Lung (tissue), 11 donors: ENCODE measurements at regions not wholly inside any gene's neighbourhood (a gene's known extent, or its start where the extent isn't known, plus 50 kb on each side); places are given as distances from the start of the nearest gene placed in this dataset.
A peak's percentile ranks its signal among the peaks of the same experiment; 100 is the strongest.
"Not testable (repeated sequence)": the region's sequence is repeated elsewhere in the genome, so short reads cannot be mapped to it uniquely, and the experiment has no call there.

Source experiments
- ATAC-seq: fragments of 200-7000 bp; cut with Tn5 transposase; one replicate; pipeline ENCODE4 v1.9.1; 2020; ENCODE audit warnings: moderate number of reproducible peaks; ENCODE audit not compliant: insufficient read depth, low FRiP score
- DNase-seq, 3 donors: peaks; one replicate each; pipeline ENCODE4 v3.0.0-alpha.2; 2013 to 2017
- H3K27ac ChIP-seq, 2 donors: one replicate each; pipeline ENCODE4 v1.5.1; 2013; ENCODE audit warnings: mild to moderate bottlenecking in 2 of 2, moderate library complexity in 2 of 2, control low read depth in 1 of 2, inconsistent platforms in 1 of 2, low read depth in 1 of 2, low read length in 1 of 2
- H3K27me3 ChIP-seq, 3 donors: one replicate each; pipeline ENCODE4 v1.5.1; 2013; ENCODE audit warnings: low read length in 2 of 3; ENCODE audit not compliant: control insufficient read depth in 3 of 3, insufficient read depth in 3 of 3
- H3K36me3 ChIP-seq, 4 donors: one replicate each; pipeline ENCODE4 v1.5.1; 2013; ENCODE audit warnings: low read length in 4 of 4, mild to moderate bottlenecking in 1 of 4, moderate library complexity in 1 of 4; ENCODE audit not compliant: control insufficient read depth in 4 of 4, insufficient read depth in 4 of 4
- H3K4me1 ChIP-seq, 5 donors: one replicate each; pipeline ENCODE4 v1.5.1; 2013; ENCODE audit warnings: low read length in 5 of 5, mild to moderate bottlenecking in 2 of 5, moderate library complexity in 1 of 5; ENCODE audit not compliant: control insufficient read depth in 5 of 5, insufficient read depth in 5 of 5
- H3K4me3 ChIP-seq: one replicate; pipeline ENCODE4 v1.5.1; 2013; ENCODE audit warnings: mild to moderate bottlenecking, control low read depth, moderate library complexity
- H3K9ac ChIP-seq, 2 donors: one replicate each; pipeline ENCODE4 v1.5.1; 2013; ENCODE audit warnings: low read length in 2 of 2, control low read depth in 1 of 2; ENCODE audit not compliant: insufficient read depth in 1 of 2
- H3K9me3 ChIP-seq, 4 donors: one replicate each; pipeline ENCODE4 v1.5.1; 2013; ENCODE audit warnings: low read length in 3 of 4, mild to moderate bottlenecking in 1 of 4, moderate library complexity in 1 of 4; ENCODE audit not compliant: control insufficient read depth in 4 of 4, insufficient read depth in 3 of 4
- CTCF ChIP-seq: IDR thresholded peaks from 2 replicates; pipeline ENCODE4 v1.5.1; 2012; ENCODE audit warnings: mild to moderate bottlenecking; ENCODE audit errors: control extremely low read depth, extremely low read depth
- WGBS, 2 donors: extraction: QIAGEN DNeasy Blood & Tissue Kit; methylation state at CpG; one replicate each; pipeline ENCODE4 v1.1.7; 2013; 5-methylcytosine and 5-hydroxymethylcytosine counted together
- donor health status: control.
- donor health status: control.
- donor health status: Bipolar disorder and iron deficiency.
- donor health status: healthy.
- donor health status: DM: yes; HTN: yes; CAD: no.

GRCh38 chr4:23969635-23970145 is 79.8 kb upstream of the PPARGC1A start:
- Histone ChIP-seq H3K27me3 (no peaks in the 10 kb centered on the region), H3K9ac (no peak overlapping the region), H3K27ac (no peak overlapping the region), H3K36me3 (no peaks in the 10 kb centered on the region), H3K4me1 (peaks cover 0 to 48% (median 11%) of the 10 kb centered on the region in 5 donors), H3K9me3 (no peaks in the 10 kb centered on the region), H3K4me3 (no peak overlapping the region)
- ATAC-seq: no peak
- no peak for TF ChIP-seq CTCF
- DNase-seq: peak in 2 of 3 donors; percentile 47 to 52
- 47 to 53% methylated on average over 4 of the region's 4 CpGs for WGBS, 2 donors

GRCh38 chr4:23967281-23967680 is 77.4 kb upstream of the PPARGC1A start:
- DNase-seq (no peak), ATAC-seq (no peak)
- no peak overlapping the region for H3K9ac ChIP-seq
- H3K36me3 ChIP-seq: no peaks in the 10 kb centered on the region
- no peak overlapping the region for H3K4me3 ChIP-seq
- H3K4me1 ChIP-seq: peaks cover 0 to 27% (median 5%) of the 10 kb centered on the region in 5 donors
- no peaks in the 10 kb centered on the region for H3K27me3 ChIP-seq
- WGBS, 2 donors: 94% methylated on average over 10 of the region's 10 CpGs
- H3K27ac ChIP-seq: no peak overlapping the region
- no peak for TF ChIP-seq CTCF
- no peaks in the 10 kb centered on the region for H3K9me3 ChIP-seq

- H3K36me3 ChIP-seq: no peaks in the 10 kb centered on the region
- TF ChIP-seq CTCF: no peak
- H3K9ac ChIP-seq: no peak overlapping the region
- no peak overlapping the region for H3K27ac ChIP-seq
- H3K4me1 ChIP-seq: peaks cover 0 to 22% (median 5%) of the 10 kb centered on the region in 5 donors
- 88 to 93% methylated on average over 1 of the region's 1 CpG for WGBS, 2 donors
- no peak overlapping the region for H3K4me3 ChIP-seq
- H3K9me3 ChIP-seq: no peaks in the 10 kb centered on the region
- H3K27me3 ChIP-seq: no peaks in the 10 kb centered on the region
- no peak for ATAC-seq
- DNase-seq: no peak
These were observed 76.9 kb upstream of the PPARGC1A start for GRCh38 chr4:23966725-23967124.

- WGBS, 2 donors: 85 to 95% methylated on average over 2 of the region's 2 CpGs
- no peak for ATAC-seq
These were observed 72.6 kb upstream of the PPARGC1A start for GRCh38 chr4:23962462-23962861.

GRCh38 chr4:23961395-23961794 is 71.5 kb upstream of the PPARGC1A start:
- H3K27me3 ChIP-seq, DNase-seq, H3K9me3 ChIP-seq, H3K27ac ChIP-seq, H3K4me1 ChIP-seq, ATAC-seq, H3K9ac ChIP-seq, H3K36me3 ChIP-seq, H3K4me3 ChIP-seq: not testable (repeated sequence)
- 93% methylated on average over 4 of the region's 4 CpGs for WGBS, 2 donors

More at GRCh38 chr4:23962462-23962861, 72.6 kb upstream of the PPARGC1A start:
- Histone ChIP-seq H3K36me3 (no peaks in the 10 kb centered on the region), H3K27ac (no peak overlapping the region), H3K4me3 (no peak overlapping the region), H3K4me1 (peaks cover 0 to 3% (median 0%) of the 10 kb centered on the region in 5 donors), H3K9me3 (no peaks in the 10 kb centered on the region), H3K27me3 (no peaks in the 10 kb centered on the region), H3K9ac (no peak overlapping the region)
- no peak for TF ChIP-seq CTCF
- no peak for DNase-seq
